ENCODE measurements at regions not wholly inside any gene's neighbourhood (a gene's known extent, or its start where the extent isn't known, plus 50 kb on each side); places are given as distances from the start of the nearest gene placed in this dataset.

GRCh38 chr4:12651876-12652275, 832.3 kb downstream of the RAB28 start:
- no peaks in the 10 kb centered on the region for H3K9me3 ChIP-seq (ENCODE audit: control insufficient read depth in 1 of 2, insufficient read depth in 1 of 2, low read depth in 1 of 2, low read length in 2 of 2)
- DNase-seq (ENCODE audit: low read depth, low spot score) (no peak), ATAC-seq (no peak)
- POLR2A ChIA-PET = no interaction called here
- no peak overlapping the region for H3K27ac ChIP-seq (ENCODE audit: low read depth, low read length)
- H3K79me2 ChIP-seq (ENCODE audit: insufficient read depth, low read length) = no peaks in the 10 kb centered on the region
- no peaks in the 10 kb centered on the region for H3K27me3 ChIP-seq (ENCODE audit: insufficient read depth, low read length)
- no peaks in the 10 kb centered on the region; a peak in 1 of 4 replicates for H3K4me1 ChIP-seq (ENCODE audit: control insufficient read depth in 1 of 2, insufficient read depth in 2 of 2, low read length in 2 of 2)
- H3K9me2 ChIP-seq (ENCODE audit: insufficient read depth) = no peaks in the 10 kb centered on the region
- RAD21 ChIA-PET (ENCODE audit: low non-redundant PET in 1 of 2, low total read pairs in 2 of 2, uncharacterized antibody in 2 of 2, unreplicated experiment in 2 of 2) = no interaction called here
- no peak overlapping the region for H2AFZ ChIP-seq (ENCODE audit: low read depth, low read length, poor library complexity, severe bottlenecking)
- H3K36me3 ChIP-seq (ENCODE audit: control insufficient read depth in 1 of 2, insufficient read depth in 2 of 2, low read length in 2 of 2) = no peaks in the 10 kb centered on the region
- intact Hi-C loops (cut with micrococcal nuclease) = no loop called here
- no TSS peak for BruUV-seq (replicated peaks)
- no peak overlapping the region for H3K4me2 ChIP-seq (ENCODE audit: low read length)
- H4K20me1 ChIP-seq (ENCODE audit: insufficient read depth) = no peaks in the 10 kb centered on the region
- no peak overlapping the region for H3K9ac ChIP-seq (ENCODE audit: low read length)
- TF ChIP-seq CTCF (IDR thresholded peaks at IDR 0.05 in 2 of 3, conservative IDR thresholded peaks at IDR 0.05 in 1 of 3; ENCODE audit: borderline replicate concordance in 1 of 3, insufficient read depth in 1 of 3, low read depth in 2 of 3, low read length in 2 of 3) (no peak), FOSL1 (IDR thresholded peaks at IDR 0.05; ENCODE audit: low read depth) (no peak), ELF1 (IDR thresholded peaks at IDR 0.05; ENCODE audit: borderline replicate concordance, low read depth) (no peak), REST (IDR thresholded peaks at IDR 0.05; ENCODE audit: low read depth) (no peak), CEBPB (IDR thresholded peaks at IDR 0.05; ENCODE audit: low read depth) (no peak), CBX3 (IDR thresholded peaks at IDR 0.05; ENCODE audit: low read depth) (no peak), EZH2phosphoT487 (IDR thresholded peaks at IDR 0.05; ENCODE audit: borderline replicate concordance) (no peak), TCF7L2 (IDR thresholded peaks at IDR 0.05; ENCODE audit: borderline replicate concordance, extremely low read depth, insufficient read depth, insufficient read length) (no peak)
- CTCF ChIA-PET = no interaction called here
- H3K4me3 ChIP-seq (replicated peaks in 1 of 2; ENCODE audit: low read depth in 1 of 2, low read length in 2 of 2) = no peak overlapping the region
